Ovary (tissue), 7 donors: ENCODE measurements at regions not wholly inside any gene's neighbourhood (a gene's known extent, or its start where the extent isn't known, plus 50 kb on each side); places are given as distances from the start of the nearest gene placed in this dataset.

Experiments
- DNase-seq, 5 donors: peaks; one replicate each; pipeline ENCODE4 v3.0.0-alpha.2; 2019 to 2020
- H3K27ac ChIP-seq, 2 donors: fragments of 200-600 bp; one replicate each; pipeline versions ENCODE4 v1.5.1 to v1.8.0; 2019 to 2022
- H3K27me3 ChIP-seq: fragments of 200-600 bp; one replicate; pipeline ENCODE4 v1.8.0; 2022
- H3K36me3 ChIP-seq: fragments of 200-600 bp; sonication (generic); one replicate; pipeline ENCODE4 v1.5.1; 2019
- H3K4me1 ChIP-seq: one replicate; pipeline ENCODE4 v1.8.1; 2013; ENCODE audit warnings: mild to moderate bottlenecking, moderate library complexity; ENCODE audit not compliant: insufficient read depth
- H3K4me3 ChIP-seq: fragments of 200-600 bp; sonication (generic); one replicate; pipeline ENCODE4 v1.5.1; 2017
- H3K9me3 ChIP-seq, 2 donors: fragments of 200-600 bp in 1 of 2; sonication (generic) in 1 of 2; one replicate each; pipeline versions ENCODE4 v1.5.1 to v1.8.1; 2013 to 2019; ENCODE audit warnings: mild to moderate bottlenecking in 1 of 2, moderate library complexity in 1 of 2
- EP300 ChIP-seq: sonication (generic); formaldehyde crosslinking; IDR thresholded peaks from one replicate; pipeline ENCODE4 v1.6.1; 2017; ENCODE audit warnings: antibody characterized with exemption
- POLR2A ChIP-seq: fragments of 450-650 bp; IDR thresholded peaks from one replicate; pipeline ENCODE4 v1.6.1; 2017; ENCODE audit warnings: antibody characterized with exemption, mild to moderate bottlenecking, moderate library complexity
- WGBS, 3 donors: extraction: QIAGEN DNeasy Blood & Tissue Kit in 1 of 3; methylation state at CpG; one replicate each; pipeline versions ENCODE4 v1.1.5 to v1.1.7; 2013 to 2017; 5-methylcytosine and 5-hydroxymethylcytosine counted together
- intact Hi-C, 4 donors: fragments of 100-400 bp; cut with DNase I; formaldehyde crosslinking; loops; one replicate each; pipeline versions ENCODE4 v1.11.0 to v1.15.1; 2022 to 2023
- TF ChIP-seq, protein P1 (sequence below), 3 donors: fragments of 450-650 bp in 2 of 3; fragments of 200-600 bp in 1 of 3; IDR thresholded peaks; one replicate each; pipeline versions ENCODE4 v1.5.1 to v1.8.0; 2016 to 2022; ENCODE audit warnings: antibody characterized with exemption in 3 of 3, mild to moderate bottlenecking in 1 of 3
- donor health status: DM: no; HTN: no; CAD: no; lungs with moderate emphysema.
- donor health status: DM: no; HTN: no; CAD: no.
- donor health status: Bipolar disorder and iron deficiency.
- donor health status: DM: no; HTN: no; CAD: no.
- donor health status: DM: yes; HTN: yes; CAD: no.

DNA sequence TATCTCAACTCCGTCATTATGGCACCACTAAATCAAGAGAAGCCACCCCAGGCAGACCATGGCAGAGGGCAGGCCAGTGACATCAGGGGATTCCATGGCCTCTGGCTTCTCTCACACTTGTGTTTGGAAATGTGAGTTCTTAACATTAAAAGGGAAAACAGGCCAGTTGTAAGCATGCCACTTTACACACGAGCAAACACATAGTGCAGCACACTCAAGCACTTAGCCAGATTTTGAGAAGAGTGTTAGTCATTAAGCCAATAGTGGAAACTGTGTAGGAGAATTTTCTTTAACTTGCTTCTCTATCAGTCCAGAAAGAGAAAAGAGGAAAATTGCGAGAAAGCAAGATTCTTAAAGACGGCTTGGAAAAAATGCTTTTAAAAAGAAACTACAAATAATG lies 401.5 kb downstream of the TDRD3 start:
- Histone ChIP-seq H3K9me3 (no peaks in the 10 kb centered on the region), H3K27ac (no peak overlapping the region), H3K27me3 (no peaks in the 10 kb centered on the region), H3K4me1 (no peaks in the 10 kb centered on the region), H3K4me3 (no peak overlapping the region), H3K36me3 (no peaks in the 10 kb centered on the region)
- DNase-seq = no peak
- TF ChIP-seq, protein P1, sequence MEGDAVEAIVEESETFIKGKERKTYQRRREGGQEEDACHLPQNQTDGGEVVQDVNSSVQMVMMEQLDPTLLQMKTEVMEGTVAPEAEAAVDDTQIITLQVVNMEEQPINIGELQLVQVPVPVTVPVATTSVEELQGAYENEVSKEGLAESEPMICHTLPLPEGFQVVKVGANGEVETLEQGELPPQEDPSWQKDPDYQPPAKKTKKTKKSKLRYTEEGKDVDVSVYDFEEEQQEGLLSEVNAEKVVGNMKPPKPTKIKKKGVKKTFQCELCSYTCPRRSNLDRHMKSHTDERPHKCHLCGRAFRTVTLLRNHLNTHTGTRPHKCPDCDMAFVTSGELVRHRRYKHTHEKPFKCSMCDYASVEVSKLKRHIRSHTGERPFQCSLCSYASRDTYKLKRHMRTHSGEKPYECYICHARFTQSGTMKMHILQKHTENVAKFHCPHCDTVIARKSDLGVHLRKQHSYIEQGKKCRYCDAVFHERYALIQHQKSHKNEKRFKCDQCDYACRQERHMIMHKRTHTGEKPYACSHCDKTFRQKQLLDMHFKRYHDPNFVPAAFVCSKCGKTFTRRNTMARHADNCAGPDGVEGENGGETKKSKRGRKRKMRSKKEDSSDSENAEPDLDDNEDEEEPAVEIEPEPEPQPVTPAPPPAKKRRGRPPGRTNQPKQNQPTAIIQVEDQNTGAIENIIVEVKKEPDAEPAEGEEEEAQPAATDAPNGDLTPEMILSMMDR (IDR thresholded peaks at IDR 0.05) = no peak
- WGBS, 3 donors = 52 to 60% (median 55%) methylated on average over 4 of the region's 4 CpGs
- intact Hi-C loops = no loop called here

DNA sequence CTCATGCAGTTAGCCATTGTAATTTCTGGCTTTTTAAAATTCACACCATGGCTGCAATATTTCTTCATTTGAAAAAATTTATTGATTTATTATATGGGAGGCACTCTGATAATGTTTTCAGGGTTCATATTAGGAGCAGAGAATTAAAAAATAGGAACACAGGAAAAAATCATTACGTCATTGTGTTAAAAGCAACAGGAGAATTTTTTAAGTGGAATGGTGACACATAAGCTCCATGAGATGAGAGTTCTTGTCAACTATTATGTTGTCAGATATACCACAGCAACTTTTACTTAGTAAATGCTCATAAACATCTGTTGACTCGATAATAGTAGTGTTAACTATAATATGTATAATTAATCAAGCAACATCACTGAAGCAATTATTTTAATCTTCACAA lies 400.1 kb downstream of the TDRD3 start:
- Histone ChIP-seq H3K4me3 (no peak overlapping the region), H3K27ac (no peak overlapping the region), H3K4me1 (no peaks in the 10 kb centered on the region), H3K36me3 (no peaks in the 10 kb centered on the region), H3K27me3 (no peaks in the 10 kb centered on the region), H3K9me3 (no peaks in the 10 kb centered on the region)
- TF ChIP-seq POLR2A (no peak), EP300 (no peak)
- TF ChIP-seq, protein P1 (IDR thresholded peaks at IDR 0.05) = no peak
- 60 to 70% (median 61%) methylated on average over 2 of the region's 2 CpGs for WGBS, 3 donors
- no peak for DNase-seq
- intact Hi-C loops = no loop called here

DNA sequence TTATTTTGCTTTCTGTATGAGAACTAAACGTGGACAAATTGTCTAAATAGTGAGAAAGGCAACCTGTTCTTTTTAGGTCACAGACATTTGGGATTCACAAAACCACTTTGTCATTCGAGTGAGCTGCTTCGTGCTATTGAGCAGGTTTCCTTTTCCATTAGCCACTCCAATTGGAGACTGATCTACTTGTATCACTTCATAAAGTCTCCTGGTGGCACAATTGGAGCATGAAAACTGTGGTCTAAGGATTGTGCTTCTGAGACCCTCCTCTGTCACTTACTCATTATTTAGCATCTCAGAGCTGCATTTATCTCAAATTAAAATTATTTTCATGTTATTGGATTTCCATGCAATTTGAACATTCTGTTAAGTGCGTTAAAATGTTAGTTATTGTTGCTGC lies 397.7 kb downstream of the TDRD3 start:
- Histone ChIP-seq H3K4me3 (no peak overlapping the region), H3K36me3 (no peaks in the 10 kb centered on the region), H3K27ac (no peak overlapping the region), H3K9me3 (no peaks in the 10 kb centered on the region), H3K27me3 (no peaks in the 10 kb centered on the region), H3K4me1 (no peaks in the 10 kb centered on the region)
- intact Hi-C loops = no loop called here
- WGBS, 3 donors = 41 to 66% (median 41%) methylated on average over 4 of the region's 4 CpGs
- no peak for DNase-seq
- TF ChIP-seq EP300 (no peak), POLR2A (no peak)
- TF ChIP-seq, protein P1 (IDR thresholded peaks at IDR 0.05) = no peak

DNA sequence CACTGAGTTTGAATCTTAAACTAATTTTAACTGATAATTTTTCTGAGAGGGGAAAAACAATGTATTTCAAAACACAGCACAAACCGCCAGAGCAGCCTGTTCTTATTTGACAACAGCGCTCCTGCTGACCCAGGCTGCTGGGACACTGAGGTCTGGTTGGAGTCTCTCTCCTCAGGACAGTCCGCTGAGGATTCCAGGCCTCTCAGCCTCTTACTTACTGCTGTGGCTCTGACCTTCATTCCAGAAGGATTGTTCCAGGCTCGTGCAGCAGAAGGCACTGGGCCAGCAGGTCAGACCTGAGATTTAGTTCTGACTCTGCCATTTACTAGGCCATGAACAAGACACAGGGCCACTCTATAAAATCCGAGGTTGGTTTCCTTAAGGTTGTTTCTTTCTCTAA lies 393.6 kb downstream of the TDRD3 start:
- no peak overlapping the region for H3K27ac ChIP-seq
- DNase-seq = no peak
- H3K4me3 ChIP-seq = no peak overlapping the region
- intact Hi-C loops = no loop called here
- WGBS, 3 donors = 67 to 70% (median 68%) methylated on average over 5 of the region's 5 CpGs
- H3K27me3 ChIP-seq = no peaks in the 10 kb centered on the region
- TF ChIP-seq EP300 = no peak
- TF ChIP-seq, protein P1 (IDR thresholded peaks at IDR 0.05) = no peak
- TF ChIP-seq POLR2A = no peak
- no peaks in the 10 kb centered on the region for H3K36me3 ChIP-seq
- H3K9me3 ChIP-seq = no peaks in the 10 kb centered on the region
- H3K4me1 ChIP-seq = no peaks in the 10 kb centered on the region
